AG09319 (cell line): ENCODE measurements at regions not wholly inside any gene's neighbourhood (a gene's known extent, or its start where the extent isn't known, plus 50 kb on each side); places are given as distances from the start of the nearest gene placed in this dataset.

Experiments used
- DNase-seq: peaks from one replicate; pipeline ENCODE4 v3.0.0-alpha.2; 2010; ENCODE audit warnings: low read depth; ENCODE audit errors: extremely low read depth
- TF ChIP-seq, protein P1 (sequence below): IDR thresholded peaks from 2 replicates; pipeline ENCODE4 v1.5.1; 2011; ENCODE audit warnings: low read depth, mild to moderate bottlenecking, inconsistent platforms, low read length, moderate library complexity

DNA sequence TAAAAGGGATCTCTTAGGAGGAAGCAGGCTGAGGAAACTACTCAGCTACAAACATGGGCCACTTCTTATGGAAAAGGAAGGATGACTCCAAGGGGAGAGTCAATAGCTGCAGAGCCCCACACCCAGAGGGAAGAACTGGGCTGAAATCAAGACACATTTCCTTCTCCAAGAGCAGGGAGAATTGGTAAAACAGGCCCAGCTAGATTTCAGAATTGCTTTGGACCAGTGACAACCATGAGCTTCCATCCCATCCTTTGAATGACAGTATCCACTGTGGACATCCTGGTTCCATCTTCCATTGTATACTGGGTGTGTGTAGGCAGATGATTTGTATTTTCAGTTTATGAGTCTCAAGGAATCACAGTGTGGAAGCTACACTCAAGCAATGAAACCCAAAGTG is 267.5 kb downstream of the IRF8 start:
- no peak for DNase-seq
- TF ChIP-seq, protein P1, sequence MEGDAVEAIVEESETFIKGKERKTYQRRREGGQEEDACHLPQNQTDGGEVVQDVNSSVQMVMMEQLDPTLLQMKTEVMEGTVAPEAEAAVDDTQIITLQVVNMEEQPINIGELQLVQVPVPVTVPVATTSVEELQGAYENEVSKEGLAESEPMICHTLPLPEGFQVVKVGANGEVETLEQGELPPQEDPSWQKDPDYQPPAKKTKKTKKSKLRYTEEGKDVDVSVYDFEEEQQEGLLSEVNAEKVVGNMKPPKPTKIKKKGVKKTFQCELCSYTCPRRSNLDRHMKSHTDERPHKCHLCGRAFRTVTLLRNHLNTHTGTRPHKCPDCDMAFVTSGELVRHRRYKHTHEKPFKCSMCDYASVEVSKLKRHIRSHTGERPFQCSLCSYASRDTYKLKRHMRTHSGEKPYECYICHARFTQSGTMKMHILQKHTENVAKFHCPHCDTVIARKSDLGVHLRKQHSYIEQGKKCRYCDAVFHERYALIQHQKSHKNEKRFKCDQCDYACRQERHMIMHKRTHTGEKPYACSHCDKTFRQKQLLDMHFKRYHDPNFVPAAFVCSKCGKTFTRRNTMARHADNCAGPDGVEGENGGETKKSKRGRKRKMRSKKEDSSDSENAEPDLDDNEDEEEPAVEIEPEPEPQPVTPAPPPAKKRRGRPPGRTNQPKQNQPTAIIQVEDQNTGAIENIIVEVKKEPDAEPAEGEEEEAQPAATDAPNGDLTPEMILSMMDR: no peak

DNA sequence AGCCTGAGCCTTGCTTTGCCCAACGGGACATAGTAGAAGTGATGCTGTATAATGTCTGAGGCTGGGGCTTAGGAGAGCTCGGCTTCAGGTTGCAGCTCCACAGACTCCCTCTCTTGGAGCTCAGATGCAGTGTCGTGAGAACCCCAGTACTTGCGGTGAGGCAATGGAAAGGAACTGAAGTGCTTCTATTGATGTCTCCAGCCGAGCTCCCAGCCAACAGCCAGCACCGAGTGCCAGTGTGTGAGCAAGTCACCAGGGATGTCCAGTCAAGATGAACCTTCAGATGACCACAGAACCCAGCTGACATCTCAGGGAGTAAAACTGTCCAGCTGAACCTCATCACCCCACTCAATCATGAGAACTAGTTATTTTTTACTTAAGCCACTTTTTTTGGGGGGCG is 268.1 kb downstream of the IRF8 start:
- DNase-seq: no peak
- TF ChIP-seq, protein P1: no peak

DNA sequence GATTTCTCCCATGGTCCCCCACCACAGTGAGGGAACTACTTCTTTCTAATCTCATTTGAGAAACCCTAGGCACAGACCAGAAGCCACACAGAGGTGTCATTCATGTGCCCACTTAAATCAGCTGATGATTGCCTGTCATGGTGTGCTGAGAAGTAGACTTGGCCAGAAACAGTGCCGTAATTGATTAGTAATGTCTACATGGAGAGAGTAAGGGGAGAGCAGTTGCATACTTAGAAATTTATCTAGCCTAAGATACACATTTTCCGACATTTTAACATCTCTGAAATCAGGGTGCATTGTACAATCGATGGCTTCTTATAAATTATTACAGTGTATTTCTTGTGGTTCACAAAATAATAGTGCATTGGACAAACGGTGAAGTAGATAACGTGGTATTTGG is 271.8 kb downstream of the IRF8 start:
- no peak for DNase-seq
- TF ChIP-seq, protein P1: no peak

DNA sequence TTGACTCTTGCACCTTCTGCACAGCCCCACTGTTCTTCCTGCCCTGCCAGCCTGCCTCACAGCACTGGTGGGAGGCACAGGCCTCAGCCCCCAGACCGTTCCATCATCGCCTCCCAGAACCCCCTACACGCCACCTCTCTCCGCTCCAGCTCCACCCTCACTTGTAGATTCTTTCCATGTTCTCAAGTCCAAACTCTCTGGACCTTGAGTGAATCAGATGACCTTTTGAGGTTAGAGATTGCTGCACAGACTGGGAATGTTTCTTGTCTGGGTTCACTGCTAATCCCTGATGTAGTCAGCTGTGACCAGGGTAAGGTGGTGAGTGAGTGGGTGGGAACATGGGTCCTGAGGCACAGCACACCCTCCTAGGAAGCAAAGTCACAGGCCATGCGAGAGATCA is 272.4 kb downstream of the IRF8 start:
- DNase-seq: peak; percentile 31
- TF ChIP-seq, protein P1: no peak

DNA sequence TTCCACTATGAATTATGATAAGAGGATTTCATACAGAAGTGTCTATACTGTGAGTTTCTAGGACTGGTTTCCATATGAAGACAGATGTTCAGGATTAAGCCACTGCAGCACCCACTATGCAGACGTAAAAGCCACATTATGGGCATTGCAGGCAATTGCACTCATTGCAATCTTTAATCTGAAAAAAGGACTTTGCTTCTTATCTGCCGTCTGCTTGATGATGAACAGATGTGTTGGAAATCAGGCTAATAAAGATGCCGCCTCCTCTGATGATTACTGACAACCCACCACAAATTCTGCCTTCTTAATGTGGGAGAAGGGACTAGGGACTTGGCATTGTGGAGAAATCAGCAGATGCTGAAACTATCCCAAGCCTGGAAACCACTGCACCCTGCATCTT is 276.9 kb downstream of the IRF8 start:
- no peak for DNase-seq
- TF ChIP-seq, protein P1: no peak

DNA sequence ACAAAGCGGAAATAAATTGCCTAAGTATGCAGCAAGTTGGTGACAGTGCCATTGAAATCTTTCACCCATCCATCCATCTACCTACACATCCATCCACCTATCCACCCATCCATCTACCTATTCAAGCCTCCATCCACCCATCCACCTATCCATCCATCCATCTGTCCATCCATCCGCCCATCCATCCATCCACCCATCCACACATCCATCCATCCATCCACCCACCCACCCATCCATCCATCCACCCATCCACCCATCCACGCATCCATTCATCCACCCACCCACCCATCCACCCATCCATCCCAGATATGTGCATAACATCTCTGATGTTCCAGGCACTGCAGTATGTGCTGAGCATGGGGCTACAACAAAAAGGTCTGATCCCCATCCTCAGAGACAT is 277.5 kb downstream of the IRF8 start:
- TF ChIP-seq, protein P1: no peak
- no peak for DNase-seq

DNA sequence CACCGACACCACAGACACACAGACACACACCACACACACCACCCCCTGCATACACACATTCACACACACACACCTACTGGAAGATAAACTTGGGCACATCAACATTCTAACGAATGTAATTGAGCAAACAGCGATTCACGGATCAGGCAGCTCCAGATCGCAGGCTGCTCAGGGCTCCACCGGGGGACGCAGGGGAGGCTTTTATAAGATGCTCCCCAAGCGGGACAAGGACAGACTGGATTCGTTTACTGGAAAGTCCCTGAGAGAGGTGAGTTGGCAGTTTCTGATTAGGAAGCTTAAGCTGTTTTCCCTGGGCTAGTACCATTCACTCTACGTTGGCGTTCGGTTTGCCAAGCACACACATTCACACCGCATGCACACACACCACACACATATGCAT is 281.3 kb downstream of the IRF8 start:
- no peak for DNase-seq
- TF ChIP-seq, protein P1: no peak
